ENCODE measurements at regions not wholly inside any gene's neighbourhood (a gene's known extent, or its start where the extent isn't known, plus 50 kb on each side); places are given as distances from the start of the nearest gene placed in this dataset.

- Mint-ChIP-seq H3K4me3 (no peak overlapping the region), H3K9me3 (peaks cover 12% of the 10 kb centered on the region), H3K27ac (no peak overlapping the region), H3K27me3 (ENCODE audit: insufficient read depth) (peaks cover 2% of the 10 kb centered on the region), H3K36me3 (ENCODE audit: low read depth) (no peaks in the 10 kb centered on the region), H3K4me1 (peaks cover 3% of the 10 kb centered on the region)
- H3K4me3 ChIP-seq (ENCODE audit: low read length) = no peak overlapping the region
- no peak for TF ChIP-seq CTCF (conservative IDR thresholded peaks at IDR 0.05)
- H3K9me3 ChIP-seq (ENCODE audit: control insufficient read depth, low read length) = peaks cover 10% of the 10 kb centered on the region
- no peaks in the 10 kb centered on the region for H3K36me3 ChIP-seq (ENCODE audit: control insufficient read depth, insufficient read depth, low read length)
- no peak overlapping the region for H3K9ac ChIP-seq (ENCODE audit: extremely low read depth, low read length, poor library complexity, severe bottlenecking)
- H3K27ac ChIP-seq (ENCODE audit: low read depth, low read length) = no peak overlapping the region
- no peak for DNase-seq
- no peaks in the 10 kb centered on the region for H3K27me3 ChIP-seq (ENCODE audit: control insufficient read depth, insufficient read depth, low read length, poor library complexity, severe bottlenecking)
- H3K4me1 ChIP-seq (ENCODE audit: control insufficient read depth, insufficient read depth, low read length) = no peaks in the 10 kb centered on the region
Observed at GRCh38 chr3:106078635-106079034, 209.8 kb upstream of the CBLB start.

DNA sequence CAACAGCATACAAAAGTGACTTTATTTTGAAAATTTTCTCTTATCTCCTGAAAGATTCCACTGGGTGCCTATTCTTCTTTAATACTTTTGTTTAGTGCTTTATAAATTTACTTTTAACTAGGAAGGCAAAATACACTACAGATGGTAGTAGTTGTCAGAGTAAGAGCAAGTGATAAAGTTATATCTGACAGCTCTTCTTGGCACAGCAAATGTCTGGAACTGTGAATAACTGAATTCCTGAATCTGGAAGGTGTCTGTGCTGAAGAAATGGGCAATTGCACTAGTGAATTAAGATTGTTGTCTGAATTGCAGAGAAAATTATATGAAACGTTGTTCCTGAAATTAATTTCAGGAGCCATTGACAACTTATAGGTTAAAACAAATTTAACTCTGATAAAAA is 213.8 kb upstream of the CBLB start:
- Histone ChIP-seq H3K4me3 (ENCODE audit: low read length) (no peak overlapping the region), H3K27ac (ENCODE audit: low read depth, low read length) (no peak overlapping the region), H3K9me3 (ENCODE audit: control insufficient read depth, low read length) (no peaks in the 10 kb centered on the region), H3K36me3 (ENCODE audit: control insufficient read depth, insufficient read depth, low read length) (no peaks in the 10 kb centered on the region), H3K27me3 (ENCODE audit: control insufficient read depth, insufficient read depth, low read length, poor library complexity, severe bottlenecking) (no peaks in the 10 kb centered on the region), H3K4me1 (ENCODE audit: control insufficient read depth, insufficient read depth, low read length) (no peaks in the 10 kb centered on the region), H3K9ac (ENCODE audit: extremely low read depth, low read length, poor library complexity, severe bottlenecking) (no peak overlapping the region)
- no peaks in the 10 kb centered on the region for H3K4me1 Mint-ChIP-seq
- H3K27ac Mint-ChIP-seq = no peak overlapping the region
- peaks cover 2% of the 10 kb centered on the region for H3K36me3 Mint-ChIP-seq (ENCODE audit: low read depth)
- TF ChIP-seq CTCF (conservative IDR thresholded peaks at IDR 0.05) = no peak
- no peak for DNase-seq
- H3K27me3 Mint-ChIP-seq (ENCODE audit: insufficient read depth) = peaks cover 2% of the 10 kb centered on the region
- H3K4me3 Mint-ChIP-seq = no peak overlapping the region
- H3K9me3 Mint-ChIP-seq = peaks cover 5% of the 10 kb centered on the region
- WGBS, 2 experiments (ENCODE audit: insufficient coverage in 1 of 2, insufficient read length in 1 of 2) = 91% methylated on average over 1 of the region's 1 CpG; no CpG with 5 or more reads in 1 of the 2 experiments

- Histone ChIP-seq H3K27me3 (ENCODE audit: control insufficient read depth, insufficient read depth, low read length, poor library complexity, severe bottlenecking) (no peaks in the 10 kb centered on the region), H3K9ac (ENCODE audit: extremely low read depth, low read length, poor library complexity, severe bottlenecking) (no peak overlapping the region), H3K9me3 (ENCODE audit: control insufficient read depth, low read length) (no peaks in the 10 kb centered on the region), H3K36me3 (ENCODE audit: control insufficient read depth, insufficient read depth, low read length) (no peaks in the 10 kb centered on the region), H3K27ac (ENCODE audit: low read depth, low read length) (no peak overlapping the region), H3K4me3 (ENCODE audit: low read length) (no peak overlapping the region), H3K4me1 (ENCODE audit: control insufficient read depth, insufficient read depth, low read length) (no peaks in the 10 kb centered on the region)
- peaks cover 2% of the 10 kb centered on the region for H3K27me3 Mint-ChIP-seq (ENCODE audit: insufficient read depth)
- no peak overlapping the region for H3K27ac Mint-ChIP-seq
- DNase-seq = no peak
- no peak overlapping the region for H3K4me3 Mint-ChIP-seq
- peaks cover 5% of the 10 kb centered on the region for H3K9me3 Mint-ChIP-seq
- TF ChIP-seq CTCF (conservative IDR thresholded peaks at IDR 0.05) = no peak
- no peaks in the 10 kb centered on the region for H3K4me1 Mint-ChIP-seq
- peaks cover 2% of the 10 kb centered on the region for H3K36me3 Mint-ChIP-seq (ENCODE audit: low read depth)
- 96 to 100% methylated on average over 1 of the region's 1 CpG for WGBS, 2 experiments (ENCODE audit: insufficient coverage in 1 of 2, insufficient read length in 1 of 2)
Observed at GRCh38 chr3:106083207-106083606, 214.4 kb upstream of the CBLB start.

Data from endodermal cell (in vitro differentiated cells).